Natural killer cell (primary cell): ENCODE measurements at regions not wholly inside any gene's neighbourhood (a gene's known extent, or its start where the extent isn't known, plus 50 kb on each side); places are given as distances from the start of the nearest gene placed in this dataset.

ENCODE experiments used
- ATAC-seq, 3 donors: fragments of 150-1000 bp in 2 of 3; fragments of 200-7000 bp in 1 of 3; cut with Tn5 transposase; 1 replicate in 1 of 3; 2 replicates in 2 of 3; pipeline ENCODE4 v1.10.0; 2021; ENCODE audit warnings: mild to moderate bottlenecking in 2 of 3, moderate library complexity in 2 of 3
- DNase-seq, 2 donors: peaks; one replicate each; pipeline versions ENCODE4 v3.0.0 to v3.0.0-alpha.2; 2013 to 2021; ENCODE audit warnings: mixed read lengths in 1 of 2
- H3K27ac ChIP-seq: one replicate; pipeline ENCODE4 v1.5.1; 2013; ENCODE audit warnings: mild to moderate bottlenecking, low read length
- H3K27me3 ChIP-seq: one replicate; pipeline ENCODE4 v1.6.1; 2013; ENCODE audit warnings: low read length; ENCODE audit not compliant: control insufficient read depth, insufficient read depth
- H3K36me3 ChIP-seq: one replicate; pipeline ENCODE4 v1.6.1; 2013; ENCODE audit warnings: low read length; ENCODE audit not compliant: control insufficient read depth, insufficient read depth
- H3K4me1 ChIP-seq: one replicate; pipeline ENCODE4 v1.6.1; 2013; ENCODE audit warnings: low read length; ENCODE audit not compliant: control insufficient read depth, insufficient read depth
- H3K4me3 ChIP-seq: one replicate; pipeline ENCODE4 v1.5.1; 2013; ENCODE audit warnings: low read length
- H3K9me3 ChIP-seq: one replicate; pipeline ENCODE4 v1.6.1; 2013; ENCODE audit warnings: low read length; ENCODE audit not compliant: control insufficient read depth, insufficient read depth
- H3K27ac Mint-ChIP-seq, 2 donors: one replicate each; pipeline ENCODE4 v1.8.0; 2022; ENCODE audit warnings: mild to moderate bottlenecking in 2 of 2, mixed read lengths in 2 of 2, moderate library complexity in 1 of 2
- H3K27me3 Mint-ChIP-seq, 2 donors: one replicate each; pipeline ENCODE4 v1.8.0; 2022; ENCODE audit warnings: low read depth in 2 of 2, mixed read lengths in 2 of 2
- H3K36me3 Mint-ChIP-seq: one replicate; pipeline ENCODE4 v1.8.0; 2022; ENCODE audit warnings: mixed read lengths
- H3K4me1 Mint-ChIP-seq, 2 donors: one replicate each; pipeline ENCODE4 v1.8.0; 2022; ENCODE audit warnings: mixed read lengths in 2 of 2
- H3K4me3 Mint-ChIP-seq: one replicate; pipeline ENCODE4 v1.8.0; 2022; ENCODE audit warnings: mild to moderate bottlenecking, moderate library complexity, mixed read lengths
- H3K9me3 Mint-ChIP-seq, 2 donors: one replicate each; pipeline ENCODE4 v1.8.0; 2022; ENCODE audit warnings: mixed read lengths in 2 of 2
- CTCF ChIP-seq: fragments of 200-600 bp; IDR thresholded peaks from one replicate; pipeline ENCODE4 v1.8.0; 2022; ENCODE audit warnings: antibody characterized with exemption
- WGBS: methylation state at CpG from one replicate; pipeline ENCODE4 v1.1.7; 2013; ENCODE audit warnings: missing lambda C conversion rate; ENCODE audit not compliant: insufficient coverage; 5-methylcytosine and 5-hydroxymethylcytosine counted together
- intact Hi-C: fragments of 100-400 bp; cut with micrococcal nuclease; formaldehyde crosslinking; loops from one replicate; pipeline ENCODE4 v1.14.2; 2022

- Histone ChIP-seq H3K4me3 (no peak overlapping the region), H3K9me3 (no peaks in the 10 kb centered on the region), H3K27ac (no peak overlapping the region), H3K36me3 (peaks cover 9% of the 10 kb centered on the region), H3K27me3 (no peaks in the 10 kb centered on the region), H3K4me1 (peaks cover 100% of the 10 kb centered on the region)
- DNase-seq (peak in 1 of 2 donors; percentile 61), ATAC-seq (no peak)
- Mint-ChIP-seq H3K9me3 (no peaks in the 10 kb centered on the region), H3K4me1 (peaks cover 59 to 81% of the 10 kb centered on the region in 2 donors), H3K36me3 (no peaks in the 10 kb centered on the region), H3K27ac (no peak overlapping the region), H3K4me3 (no peak overlapping the region), H3K27me3 (no peaks in the 10 kb centered on the region)
- intact Hi-C loops, result no loop called here
- TF ChIP-seq CTCF, result no peak
- WGBS, result 73% methylated on average over 9 of the region's 10 CpGs
Observed at GRCh38 chr17:77432742-77433141, 292.0 kb downstream of the SEC14L1 start.

GRCh38 chr17:77433385-77434135, 292.8 kb downstream of the SEC14L1 start:
- peaks cover 55 to 81% of the 10 kb centered on the region in 2 donors for H3K4me1 Mint-ChIP-seq
- H3K4me3 Mint-ChIP-seq, result no peak overlapping the region
- no peaks in the 10 kb centered on the region for H3K27me3 Mint-ChIP-seq
- H3K4me3 ChIP-seq, result no peak overlapping the region
- H3K36me3 ChIP-seq, result peaks cover 9% of the 10 kb centered on the region
- H3K27ac Mint-ChIP-seq, result peak overlapping the region in 1 of 2 donors; percentile 53
- intact Hi-C loops, result no loop called here
- no peaks in the 10 kb centered on the region for H3K36me3 Mint-ChIP-seq
- H3K9me3 Mint-ChIP-seq, result no peaks in the 10 kb centered on the region
- DNase-seq, result peak in 1 of 2 donors; percentile 77
- H3K9me3 ChIP-seq, result no peaks in the 10 kb centered on the region
- peak; percentile 47 to 49 (median 49) for ATAC-seq
- WGBS, result 74% methylated on average over 26 of the region's 27 CpGs
- no peak for TF ChIP-seq CTCF
- peaks cover 100% of the 10 kb centered on the region for H3K4me1 ChIP-seq
- peak overlapping the region; percentile 32 for H3K27ac ChIP-seq
- no peaks in the 10 kb centered on the region for H3K27me3 ChIP-seq

DNA sequence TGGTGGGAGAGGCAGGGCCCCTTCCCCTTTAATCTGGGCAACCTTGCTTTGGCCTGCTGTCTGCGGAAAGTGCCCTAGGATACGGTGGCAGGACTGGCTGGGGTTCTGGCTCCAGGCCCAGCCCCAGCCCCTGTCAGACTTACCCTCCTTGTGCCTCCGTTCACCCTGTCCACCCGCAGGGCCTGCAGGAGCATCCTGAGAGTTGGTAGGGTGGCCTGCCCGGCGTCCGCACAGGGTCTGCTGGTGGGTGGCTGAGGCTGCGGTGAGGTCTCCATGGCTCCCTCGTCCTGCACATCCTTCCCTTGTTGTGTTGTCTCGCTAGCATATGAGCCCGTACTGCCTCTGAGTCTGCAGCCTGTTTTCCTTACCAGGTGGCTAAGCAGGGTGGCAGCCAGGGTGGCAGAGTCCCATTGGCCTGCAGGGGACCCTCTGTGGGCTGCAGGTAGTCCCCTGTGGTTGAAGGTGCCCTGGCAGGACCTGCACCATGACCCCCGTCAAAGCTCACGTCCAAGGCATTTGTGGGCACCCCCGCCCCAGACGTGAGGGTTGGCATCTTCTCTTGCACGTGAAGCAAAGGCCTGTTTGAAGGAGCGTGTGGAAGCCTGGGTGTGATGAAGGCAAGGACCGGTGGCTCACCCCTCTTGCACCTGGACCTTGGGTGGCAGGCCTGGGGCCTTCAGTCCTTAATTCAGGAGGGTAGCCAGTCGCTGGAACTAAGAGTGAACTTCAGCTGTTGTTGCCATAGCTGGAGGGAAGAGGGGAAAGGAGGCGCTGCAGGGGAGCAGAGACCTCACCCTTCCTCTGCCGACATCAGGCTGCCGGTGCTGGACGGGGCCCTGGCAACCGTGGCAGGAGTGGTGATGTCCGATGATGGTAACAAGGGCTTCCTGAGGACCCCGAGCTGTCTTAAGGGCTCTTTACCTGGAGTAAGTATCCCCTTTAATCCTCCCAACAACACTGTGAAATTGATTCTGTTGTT, 293.7 kb downstream of the SEC14L1 start:
- Mint-ChIP-seq H3K27ac (peak overlapping the region in 1 of 2 donors; percentile 73), H3K9me3 (no peaks in the 10 kb centered on the region)
- DNase-seq, result peak in 1 of 2 donors; percentile 43

More for the DNA sequence above, 293.7 kb downstream of the SEC14L1 start:
- Mint-ChIP-seq H3K4me1 (peaks cover 53 to 81% of the 10 kb centered on the region in 2 donors), H3K36me3 (no peaks in the 10 kb centered on the region), H3K4me3 (peak overlapping the region; percentile 61), H3K27me3 (no peaks in the 10 kb centered on the region)
- 86% methylated on average over 26 of the region's 26 CpGs for WGBS
- intact Hi-C loops, result no loop called here
- H3K4me1 ChIP-seq, result peaks cover 100% of the 10 kb centered on the region
- no peak overlapping the region for H3K4me3 ChIP-seq
- no peak for ATAC-seq
- no peak for TF ChIP-seq CTCF
- peak overlapping the region; percentile 32 for H3K27ac ChIP-seq
- no peaks in the 10 kb centered on the region for H3K9me3 ChIP-seq
- no peaks in the 10 kb centered on the region for H3K27me3 ChIP-seq
- peaks cover 9% of the 10 kb centered on the region for H3K36me3 ChIP-seq
